WERI-Rb-1 (cell line): ENCODE measurements at regions not wholly inside any gene's neighbourhood (a gene's known extent, or its start where the extent isn't known, plus 50 kb on each side); places are given as distances from the start of the nearest gene placed in this dataset.

Experiments
- DNase-seq: peaks from one replicate; pipeline ENCODE4 v3.0.0-alpha.2; 2020
- H3K27ac ChIP-seq: fragments of 250-450 bp; sonication (Bioruptor Pico); 2 replicates; pipeline ENCODE4 v1.5.1; 2020; ENCODE audit warnings: mild to moderate bottlenecking, moderate library complexity
- H3K27me3 ChIP-seq: fragments of 250-450 bp; sonication (Bioruptor Pico); 2 replicates; pipeline ENCODE4 v1.5.1; 2021; ENCODE audit warnings: mild to moderate bottlenecking, low read depth, moderate library complexity; ENCODE audit not compliant: insufficient read depth, severe bottlenecking
- H3K36me3 ChIP-seq: fragments of 250-450 bp; sonication (Bioruptor Pico); 2 replicates; pipeline ENCODE4 v1.5.1; 2020; ENCODE audit warnings: mild to moderate bottlenecking, moderate library complexity
- H3K4me3 ChIP-seq: 2 replicates; pipeline ENCODE4 v1.5.1; 2011; ENCODE audit warnings: low read depth, mild to moderate bottlenecking, control low read depth, low read length
- H3K9me3 ChIP-seq: fragments of 250-450 bp; sonication (Bioruptor Pico); 2 replicates; pipeline ENCODE4 v1.5.1; 2021; ENCODE audit warnings: mild to moderate bottlenecking, moderate library complexity; ENCODE audit not compliant: severe bottlenecking
- TF ChIP-seq, protein P1 (sequence below): IDR thresholded peaks from 2 replicates; pipeline ENCODE4 v1.5.1; 2011; ENCODE audit warnings: low read depth, mild to moderate bottlenecking, control low read depth, inconsistent platforms, low read length

DNA sequence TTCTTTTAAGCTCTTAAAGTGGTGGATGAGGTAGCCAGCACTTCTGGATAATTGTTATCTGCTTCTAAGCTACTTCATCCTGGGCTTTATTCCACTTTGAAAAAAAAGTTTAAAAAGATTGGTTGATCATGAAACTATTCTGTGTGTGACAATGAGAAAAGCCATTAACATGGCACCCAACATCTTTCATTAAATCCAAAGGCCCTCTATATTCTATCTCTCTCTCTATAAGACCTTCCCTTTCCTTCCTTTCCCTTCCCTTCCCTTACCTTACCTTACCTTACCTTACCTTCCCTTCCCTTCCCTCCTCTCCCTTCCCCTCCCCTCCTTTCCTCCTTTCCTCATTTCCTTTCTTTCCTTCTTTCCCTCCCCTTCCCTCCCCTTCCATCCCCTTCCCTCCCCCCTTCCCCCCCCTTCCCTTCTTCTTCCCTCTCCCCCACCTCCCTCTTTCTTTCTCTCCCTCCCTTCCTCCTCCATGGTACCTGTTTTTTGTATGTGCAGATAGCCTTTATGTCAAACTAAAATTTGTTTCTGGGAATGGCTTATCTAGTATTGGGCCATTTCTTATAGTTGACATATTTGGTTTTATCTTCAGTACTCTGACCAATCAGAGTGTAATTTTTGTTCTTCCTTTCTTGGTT, 218.7 kb downstream of the DKK1 start:
- H3K4me3 ChIP-seq, result no peak overlapping the region
- no peaks in the 10 kb centered on the region for H3K27me3 ChIP-seq
- H3K9me3 ChIP-seq, result no peaks in the 10 kb centered on the region
- DNase-seq, result no peak
- TF ChIP-seq, protein P1, sequence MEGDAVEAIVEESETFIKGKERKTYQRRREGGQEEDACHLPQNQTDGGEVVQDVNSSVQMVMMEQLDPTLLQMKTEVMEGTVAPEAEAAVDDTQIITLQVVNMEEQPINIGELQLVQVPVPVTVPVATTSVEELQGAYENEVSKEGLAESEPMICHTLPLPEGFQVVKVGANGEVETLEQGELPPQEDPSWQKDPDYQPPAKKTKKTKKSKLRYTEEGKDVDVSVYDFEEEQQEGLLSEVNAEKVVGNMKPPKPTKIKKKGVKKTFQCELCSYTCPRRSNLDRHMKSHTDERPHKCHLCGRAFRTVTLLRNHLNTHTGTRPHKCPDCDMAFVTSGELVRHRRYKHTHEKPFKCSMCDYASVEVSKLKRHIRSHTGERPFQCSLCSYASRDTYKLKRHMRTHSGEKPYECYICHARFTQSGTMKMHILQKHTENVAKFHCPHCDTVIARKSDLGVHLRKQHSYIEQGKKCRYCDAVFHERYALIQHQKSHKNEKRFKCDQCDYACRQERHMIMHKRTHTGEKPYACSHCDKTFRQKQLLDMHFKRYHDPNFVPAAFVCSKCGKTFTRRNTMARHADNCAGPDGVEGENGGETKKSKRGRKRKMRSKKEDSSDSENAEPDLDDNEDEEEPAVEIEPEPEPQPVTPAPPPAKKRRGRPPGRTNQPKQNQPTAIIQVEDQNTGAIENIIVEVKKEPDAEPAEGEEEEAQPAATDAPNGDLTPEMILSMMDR, result no peak
- H3K36me3 ChIP-seq, result no peaks in the 10 kb centered on the region
- H3K27ac ChIP-seq, result no peak overlapping the region

DNA sequence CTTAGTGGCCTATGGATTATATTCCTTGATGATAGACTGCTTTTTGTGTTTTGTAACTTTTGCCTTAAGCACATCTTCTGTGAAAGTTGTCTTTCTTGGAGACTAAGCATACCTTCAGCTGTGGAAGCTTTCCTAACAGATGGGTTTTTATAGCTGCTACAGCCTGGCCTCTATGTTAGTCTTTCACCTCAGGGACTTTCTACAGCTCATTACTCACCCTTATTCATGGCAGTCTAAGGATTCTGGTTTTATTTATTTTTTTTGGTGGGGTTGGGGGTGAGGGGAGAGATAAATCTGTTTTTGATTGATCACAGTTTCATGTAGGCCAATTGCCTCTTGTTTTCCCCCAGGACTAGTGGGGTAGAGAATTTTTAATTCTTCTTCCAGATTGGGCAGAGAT, 219.9 kb downstream of the DKK1 start:
- TF ChIP-seq, protein P1, result no peak
- no peak overlapping the region for H3K27ac ChIP-seq
- no peak for DNase-seq
- H3K9me3 ChIP-seq, result no peaks in the 10 kb centered on the region
- H3K4me3 ChIP-seq, result no peak overlapping the region
- no peaks in the 10 kb centered on the region for H3K36me3 ChIP-seq
- H3K27me3 ChIP-seq, result no peaks in the 10 kb centered on the region

DNA sequence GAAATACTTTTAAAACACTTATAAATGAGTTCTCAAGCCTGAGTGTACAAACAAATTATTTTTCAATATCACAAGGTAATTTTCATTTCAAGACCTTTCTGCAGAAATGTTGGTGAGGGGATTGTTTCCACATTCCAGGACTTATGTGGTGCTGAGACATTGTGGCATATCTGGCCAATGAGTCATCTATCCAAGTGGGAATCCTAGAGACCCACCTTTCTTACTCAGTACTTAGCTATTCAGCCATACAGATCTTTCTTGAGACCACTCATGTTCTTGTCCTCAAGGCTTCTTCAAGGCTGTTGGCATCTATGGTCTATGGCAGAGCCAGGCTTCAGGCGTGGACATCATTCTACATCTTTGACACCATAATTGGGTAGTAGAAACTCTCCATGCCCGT, 225.4 kb downstream of the DKK1 start:
- Histone ChIP-seq H3K9me3 (no peaks in the 10 kb centered on the region), H3K4me3 (no peak overlapping the region), H3K27ac (no peak overlapping the region), H3K27me3 (no peaks in the 10 kb centered on the region), H3K36me3 (no peaks in the 10 kb centered on the region)
- TF ChIP-seq, protein P1, result no peak
- no peak for DNase-seq

DNA sequence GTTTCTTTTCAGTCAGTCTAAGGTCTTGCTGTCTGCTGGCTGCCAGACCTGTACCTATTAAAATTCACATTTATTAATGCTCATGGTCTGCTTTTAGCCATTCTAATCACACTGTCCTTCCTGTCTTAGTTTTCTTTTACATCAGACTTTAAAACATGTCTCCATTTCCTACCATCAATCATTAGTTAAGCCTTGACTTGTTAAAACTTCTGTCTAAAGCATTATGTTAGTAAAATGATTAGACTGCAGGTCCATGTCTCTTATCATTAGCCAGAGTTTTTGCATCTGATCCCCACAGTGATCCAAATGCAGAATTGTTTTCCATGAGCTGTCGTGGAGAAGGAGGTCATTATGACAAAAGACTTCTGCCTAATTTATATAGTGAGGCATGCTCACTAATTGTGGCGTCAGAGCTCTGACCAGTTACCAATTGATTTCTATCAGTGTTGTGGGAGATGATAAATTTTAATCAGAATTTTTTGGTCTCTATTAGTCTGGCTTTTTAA, 226.5 kb downstream of the DKK1 start:
- H3K27ac ChIP-seq, result no peak overlapping the region
- no peak overlapping the region for H3K4me3 ChIP-seq
- H3K9me3 ChIP-seq, result no peaks in the 10 kb centered on the region
- DNase-seq, result no peak
- no peaks in the 10 kb centered on the region for H3K27me3 ChIP-seq
- TF ChIP-seq, protein P1, result no peak
- no peaks in the 10 kb centered on the region for H3K36me3 ChIP-seq

DNA sequence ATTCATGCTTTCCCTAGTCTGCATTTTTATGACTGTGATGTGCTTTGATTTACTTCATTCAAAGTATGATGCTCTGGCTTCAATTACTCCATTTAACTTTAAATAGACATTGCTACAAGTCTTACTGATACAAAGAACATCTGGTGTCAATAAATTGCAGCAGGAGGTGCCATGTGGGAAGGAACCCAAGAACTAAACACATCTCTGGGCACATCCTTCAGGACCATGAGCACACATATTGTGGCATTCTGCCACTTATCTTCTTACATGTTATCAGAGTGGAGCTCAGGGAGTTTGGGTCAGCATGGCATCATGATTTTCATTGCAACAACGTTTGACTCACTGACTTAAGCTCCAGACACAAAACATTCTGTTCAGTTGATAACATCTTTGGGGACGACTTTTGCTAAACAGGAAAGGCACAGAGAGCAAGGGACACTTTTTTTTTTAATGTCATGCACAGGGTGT, 227.0 kb downstream of the DKK1 start:
- Histone ChIP-seq H3K9me3 (no peaks in the 10 kb centered on the region), H3K4me3 (no peak overlapping the region), H3K27me3 (no peaks in the 10 kb centered on the region), H3K27ac (no peak overlapping the region), H3K36me3 (no peaks in the 10 kb centered on the region)
- DNase-seq, result no peak
- TF ChIP-seq, protein P1, result no peak

DNA sequence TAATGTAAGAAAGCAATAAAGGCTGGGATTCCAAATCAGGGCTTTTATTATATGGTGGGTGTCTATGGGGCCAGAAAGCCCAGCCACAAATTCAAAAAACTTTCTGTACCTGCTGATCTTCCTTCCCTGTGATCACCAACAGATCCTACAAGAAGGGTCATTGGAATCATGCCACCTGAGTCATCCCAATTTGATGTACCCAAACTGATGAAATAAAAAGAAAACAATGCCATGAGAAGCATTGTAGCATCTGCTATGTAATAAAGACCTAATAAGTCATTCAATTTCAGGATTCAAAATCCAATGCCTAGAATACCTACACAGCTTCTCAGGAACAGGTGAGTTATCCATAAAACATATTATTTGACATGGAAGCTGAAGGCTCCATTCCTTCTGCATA, 228.8 kb downstream of the DKK1 start:
- Histone ChIP-seq H3K27me3 (no peaks in the 10 kb centered on the region), H3K27ac (no peak overlapping the region), H3K9me3 (no peaks in the 10 kb centered on the region), H3K4me3 (no peak overlapping the region), H3K36me3 (no peaks in the 10 kb centered on the region)
- no peak for DNase-seq
- TF ChIP-seq, protein P1, result no peak
